Lung (tissue), 11 donors: ENCODE measurements at regions not wholly inside any gene's neighbourhood (a gene's known extent, or its start where the extent isn't known, plus 50 kb on each side); places are given as distances from the start of the nearest gene placed in this dataset.

Source experiments
- ATAC-seq: fragments of 200-7000 bp; cut with Tn5 transposase; one replicate; pipeline ENCODE4 v1.9.1; 2020; ENCODE audit warnings: moderate number of reproducible peaks; ENCODE audit not compliant: insufficient read depth, low FRiP score
- DNase-seq, 3 donors: peaks; one replicate each; pipeline ENCODE4 v3.0.0-alpha.2; 2013 to 2017
- H3K27ac ChIP-seq, 2 donors: one replicate each; pipeline ENCODE4 v1.5.1; 2013; ENCODE audit warnings: mild to moderate bottlenecking in 2 of 2, moderate library complexity in 2 of 2, control low read depth in 1 of 2, inconsistent platforms in 1 of 2, low read depth in 1 of 2, low read length in 1 of 2
- H3K27me3 ChIP-seq, 3 donors: one replicate each; pipeline ENCODE4 v1.5.1; 2013; ENCODE audit warnings: low read length in 2 of 3; ENCODE audit not compliant: control insufficient read depth in 3 of 3, insufficient read depth in 3 of 3
- H3K36me3 ChIP-seq, 4 donors: one replicate each; pipeline ENCODE4 v1.5.1; 2013; ENCODE audit warnings: low read length in 4 of 4, mild to moderate bottlenecking in 1 of 4, moderate library complexity in 1 of 4; ENCODE audit not compliant: control insufficient read depth in 4 of 4, insufficient read depth in 4 of 4
- H3K4me1 ChIP-seq, 5 donors: one replicate each; pipeline ENCODE4 v1.5.1; 2013; ENCODE audit warnings: low read length in 5 of 5, mild to moderate bottlenecking in 2 of 5, moderate library complexity in 1 of 5; ENCODE audit not compliant: control insufficient read depth in 5 of 5, insufficient read depth in 5 of 5
- H3K4me3 ChIP-seq: one replicate; pipeline ENCODE4 v1.5.1; 2013; ENCODE audit warnings: mild to moderate bottlenecking, control low read depth, moderate library complexity
- H3K9ac ChIP-seq, 2 donors: one replicate each; pipeline ENCODE4 v1.5.1; 2013; ENCODE audit warnings: low read length in 2 of 2, control low read depth in 1 of 2; ENCODE audit not compliant: insufficient read depth in 1 of 2
- H3K9me3 ChIP-seq, 4 donors: one replicate each; pipeline ENCODE4 v1.5.1; 2013; ENCODE audit warnings: low read length in 3 of 4, mild to moderate bottlenecking in 1 of 4, moderate library complexity in 1 of 4; ENCODE audit not compliant: control insufficient read depth in 4 of 4, insufficient read depth in 3 of 4
- CTCF ChIP-seq: IDR thresholded peaks from 2 replicates; pipeline ENCODE4 v1.5.1; 2012; ENCODE audit warnings: mild to moderate bottlenecking; ENCODE audit errors: control extremely low read depth, extremely low read depth
- WGBS, 2 donors: extraction: QIAGEN DNeasy Blood & Tissue Kit; methylation state at CpG; one replicate each; pipeline ENCODE4 v1.1.7; 2013; 5-methylcytosine and 5-hydroxymethylcytosine counted together
- donor health status: control.
- donor health status: control.
- donor health status: Bipolar disorder and iron deficiency.
- donor health status: healthy.
- donor health status: DM: yes; HTN: yes; CAD: no.

GRCh38 chr4:117376692-117377091 lies 291.3 kb upstream of the TRAM1L1 start:
- Histone ChIP-seq H3K27ac (no peak overlapping the region), H3K9ac (no peak overlapping the region), H3K36me3 (no peaks in the 10 kb centered on the region), H3K4me1 (no peaks in the 10 kb centered on the region), H3K27me3 (no peaks in the 10 kb centered on the region), H3K4me3 (no peak overlapping the region), H3K9me3 (no peaks in the 10 kb centered on the region)
- DNase-seq (no peak), ATAC-seq (no peak)
- TF ChIP-seq CTCF = no peak

- no peaks in the 10 kb centered on the region for H3K36me3 ChIP-seq
- TF ChIP-seq CTCF = no peak
- no peak for DNase-seq
- no peak overlapping the region for H3K4me3 ChIP-seq
- H3K27ac ChIP-seq = no peak overlapping the region
- H3K4me1 ChIP-seq = no peaks in the 10 kb centered on the region
- no peak overlapping the region for H3K9ac ChIP-seq
- no peaks in the 10 kb centered on the region for H3K9me3 ChIP-seq
- ATAC-seq = no peak
- 90% methylated on average over 7 of the region's 7 CpGs for WGBS, 2 donors
- H3K27me3 ChIP-seq = no peaks in the 10 kb centered on the region
Observed at GRCh38 chr4:117378942-117379341, 293.6 kb upstream of the TRAM1L1 start.

- no peak for ATAC-seq
- H3K9ac ChIP-seq = no peak overlapping the region
- DNase-seq = no peak
- no peaks in the 10 kb centered on the region for H3K4me1 ChIP-seq
- 88 to 93% methylated on average over 1 of the region's 1 CpG for WGBS, 2 donors
- no peak for TF ChIP-seq CTCF
- no peaks in the 10 kb centered on the region for H3K27me3 ChIP-seq
- no peak overlapping the region for H3K4me3 ChIP-seq
- no peaks in the 10 kb centered on the region for H3K9me3 ChIP-seq
- no peaks in the 10 kb centered on the region for H3K36me3 ChIP-seq
- H3K27ac ChIP-seq = no peak overlapping the region
Observed at GRCh38 chr4:117383468-117383867, 298.1 kb upstream of the TRAM1L1 start.

GRCh38 chr4:117385526-117385925 lies 300.1 kb upstream of the TRAM1L1 start:
- no peak overlapping the region for H3K9ac ChIP-seq
- H3K9me3 ChIP-seq = no peaks in the 10 kb centered on the region
- H3K36me3 ChIP-seq = no peaks in the 10 kb centered on the region
- H3K4me3 ChIP-seq = no peak overlapping the region
- ATAC-seq (no peak), DNase-seq (no peak)
- H3K27me3 ChIP-seq = no peaks in the 10 kb centered on the region
- H3K4me1 ChIP-seq = no peaks in the 10 kb centered on the region
- 58 to 75% methylated on average over 1 of the region's 1 CpG for WGBS, 2 donors
- no peak for TF ChIP-seq CTCF
- H3K27ac ChIP-seq = no peak overlapping the region
